Panc1 (cell line): ENCODE measurements at regions not wholly inside any gene's neighbourhood (a gene's known extent, or its start where the extent isn't known, plus 50 kb on each side); places are given as distances from the start of the nearest gene placed in this dataset.

ENCODE experiments used
- POLR2AphosphoS5 ChIP-seq: IDR thresholded peaks from 2 replicates; pipeline ENCODE4 v1.6.1; 2012; ENCODE audit warnings: mild to moderate bottlenecking, low read depth, low read length, moderate library complexity
- TF ChIP-seq, protein P1 (sequence below): fragments of 450-650 bp; IDR thresholded peaks from 2 replicates; pipeline ENCODE4 v1.5.1; 2017; ENCODE audit warnings: mild to moderate bottlenecking

DNA sequence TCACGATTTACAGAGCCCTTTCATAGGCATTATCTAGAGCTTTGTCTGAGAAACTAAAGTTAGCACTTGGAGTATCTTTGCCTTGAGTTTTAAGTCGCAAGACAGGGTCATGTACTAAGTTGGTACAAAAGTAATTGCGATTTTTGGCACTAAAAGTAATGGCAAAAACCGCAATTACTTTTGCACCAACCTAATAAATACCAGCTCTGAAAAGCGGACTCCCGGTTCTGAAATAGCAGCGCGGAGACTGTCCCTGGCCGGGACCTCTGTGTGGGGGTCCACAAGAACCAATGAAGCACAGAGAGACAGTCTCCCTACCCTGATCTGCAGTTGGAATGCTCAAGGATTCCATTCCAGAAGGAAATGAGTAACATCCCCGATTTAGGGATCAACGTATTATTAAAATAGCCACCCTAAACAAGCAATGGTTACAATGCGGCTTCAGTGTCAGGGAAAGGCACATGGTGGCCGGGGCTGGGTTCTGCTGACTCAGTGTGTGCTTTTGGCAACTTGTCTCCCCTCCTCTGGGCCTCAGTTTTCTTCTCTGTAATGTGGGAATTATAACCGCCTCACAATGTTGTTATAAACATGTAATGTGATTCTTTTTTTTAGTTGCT is 150.3 kb upstream of the MCTP2 start:
- no peak for TF ChIP-seq POLR2AphosphoS5
- TF ChIP-seq, protein P1, sequence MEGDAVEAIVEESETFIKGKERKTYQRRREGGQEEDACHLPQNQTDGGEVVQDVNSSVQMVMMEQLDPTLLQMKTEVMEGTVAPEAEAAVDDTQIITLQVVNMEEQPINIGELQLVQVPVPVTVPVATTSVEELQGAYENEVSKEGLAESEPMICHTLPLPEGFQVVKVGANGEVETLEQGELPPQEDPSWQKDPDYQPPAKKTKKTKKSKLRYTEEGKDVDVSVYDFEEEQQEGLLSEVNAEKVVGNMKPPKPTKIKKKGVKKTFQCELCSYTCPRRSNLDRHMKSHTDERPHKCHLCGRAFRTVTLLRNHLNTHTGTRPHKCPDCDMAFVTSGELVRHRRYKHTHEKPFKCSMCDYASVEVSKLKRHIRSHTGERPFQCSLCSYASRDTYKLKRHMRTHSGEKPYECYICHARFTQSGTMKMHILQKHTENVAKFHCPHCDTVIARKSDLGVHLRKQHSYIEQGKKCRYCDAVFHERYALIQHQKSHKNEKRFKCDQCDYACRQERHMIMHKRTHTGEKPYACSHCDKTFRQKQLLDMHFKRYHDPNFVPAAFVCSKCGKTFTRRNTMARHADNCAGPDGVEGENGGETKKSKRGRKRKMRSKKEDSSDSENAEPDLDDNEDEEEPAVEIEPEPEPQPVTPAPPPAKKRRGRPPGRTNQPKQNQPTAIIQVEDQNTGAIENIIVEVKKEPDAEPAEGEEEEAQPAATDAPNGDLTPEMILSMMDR, result no peak
